HEK293T (cell line): ENCODE measurements at regions not wholly inside any gene's neighbourhood (a gene's known extent, or its start where the extent isn't known, plus 50 kb on each side); places are given as distances from the start of the nearest gene placed in this dataset.

ENCODE experiments used
- BHLHE40 ChIP-seq: fragments of 450-650 bp; IDR thresholded peaks from 2 replicates; pipeline ENCODE4 v1.6.1; 2016; ENCODE audit warnings: mild to moderate bottlenecking, moderate library complexity, borderline replicate concordance
- ELF4 ChIP-seq: fragments of 450-650 bp; IDR thresholded peaks from 2 replicates; pipeline ENCODE4 v1.6.1; 2017; ENCODE audit warnings: antibody characterized with exemption
- FOXM1 ChIP-seq: fragments of 450-650 bp; IDR thresholded peaks from 2 replicates; pipeline ENCODE4 v1.6.1; 2017; ENCODE audit warnings: mild to moderate bottlenecking, borderline replicate concordance
- L3MBTL2 ChIP-seq: fragments of 450-650 bp; conservative IDR thresholded peaks from 2 replicates; pipeline ENCODE4 v1.6.1; 2016; ENCODE audit warnings: mild to moderate bottlenecking
- PKNOX1 ChIP-seq: fragments of 450-650 bp; IDR thresholded peaks from 2 replicates; pipeline ENCODE4 v1.6.1; 2016
- SUZ12 ChIP-seq: fragments of 450-650 bp; IDR thresholded peaks from 2 replicates; pipeline ENCODE4 v1.6.1; 2016; ENCODE audit warnings: mild to moderate bottlenecking

- TF ChIP-seq ELF4, result no peak
- no peak for TF ChIP-seq SUZ12
- TF ChIP-seq FOXM1, result no peak
- TF ChIP-seq BHLHE40, result no peak
- no peak for TF ChIP-seq L3MBTL2
- no peak for TF ChIP-seq PKNOX1
Observed at GRCh38 chr11:119807841-119808240, 78.8 kb upstream of the NECTIN1 start.
